ENCODE measurements at regions not wholly inside any gene's neighbourhood (a gene's known extent, or its start where the extent isn't known, plus 50 kb on each side); places are given as distances from the start of the nearest gene placed in this dataset.

DNA sequence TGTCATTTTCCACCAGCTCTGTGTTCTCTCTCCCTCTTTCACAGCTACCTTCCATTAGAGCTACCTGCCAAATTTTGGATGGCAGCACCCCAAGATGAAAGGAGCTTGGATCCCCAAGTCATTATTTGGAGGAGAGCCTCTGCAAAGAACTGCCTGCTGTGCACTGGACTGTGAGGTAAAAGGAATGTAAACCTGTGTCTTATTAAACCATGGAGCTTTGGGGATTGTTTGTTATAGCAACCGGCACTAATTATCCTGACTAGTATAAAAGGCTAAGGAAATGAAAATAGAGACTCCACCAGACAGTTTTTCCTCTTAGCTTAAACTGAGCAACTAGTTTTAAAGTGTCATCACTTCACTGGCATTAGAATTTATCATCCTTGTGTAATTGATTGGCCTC, 191.6 kb upstream of the DTNBP1 start:
- H3K36me3 ChIP-seq = no peaks in the 10 kb centered on the region
- no peak for TF ChIP-seq POLR2A (IDR thresholded peaks at IDR 0.05)
- no peak overlapping the region for H3K27ac ChIP-seq
- no peaks in the 10 kb centered on the region for H3K27me3 ChIP-seq
- intact Hi-C loops (cut with DNase I; ENCODE audit: low total_unique reads) = no loop called here
- no peaks in the 10 kb centered on the region for H3K9me3 ChIP-seq
- DNase-seq = no peak
- no peak overlapping the region for H3K4me3 ChIP-seq
- H3K4me1 ChIP-seq = no peaks in the 10 kb centered on the region

DNA sequence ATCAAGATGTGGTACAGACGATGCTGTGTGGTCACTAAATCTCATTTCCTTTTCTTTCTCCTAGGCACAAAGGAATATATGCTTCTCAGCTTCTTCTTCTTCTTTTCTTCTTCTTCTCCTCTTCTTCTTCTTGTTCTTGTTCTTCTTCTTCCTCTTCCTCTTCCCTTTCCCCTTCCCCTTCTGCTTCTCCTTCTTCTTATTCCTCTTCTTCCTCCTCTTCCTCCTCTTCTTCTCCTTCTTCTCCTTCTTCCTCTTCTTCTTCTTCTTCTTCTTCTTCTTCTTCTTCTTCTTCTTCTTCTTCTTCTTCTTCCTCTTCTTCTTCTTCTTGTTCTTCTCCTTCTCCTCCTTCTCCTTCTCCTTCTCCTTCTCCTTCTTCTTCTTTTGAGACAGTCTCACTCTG, 190.4 kb upstream of the DTNBP1 start:
- Histone ChIP-seq H3K36me3 (no peaks in the 10 kb centered on the region), H3K4me1 (no peaks in the 10 kb centered on the region), H3K27ac (no peak overlapping the region), H3K4me3 (no peak overlapping the region), H3K9me3 (no peaks in the 10 kb centered on the region), H3K27me3 (no peaks in the 10 kb centered on the region)
- no peak for TF ChIP-seq POLR2A (IDR thresholded peaks at IDR 0.05)
- TF ChIP-seq, protein P1, sequence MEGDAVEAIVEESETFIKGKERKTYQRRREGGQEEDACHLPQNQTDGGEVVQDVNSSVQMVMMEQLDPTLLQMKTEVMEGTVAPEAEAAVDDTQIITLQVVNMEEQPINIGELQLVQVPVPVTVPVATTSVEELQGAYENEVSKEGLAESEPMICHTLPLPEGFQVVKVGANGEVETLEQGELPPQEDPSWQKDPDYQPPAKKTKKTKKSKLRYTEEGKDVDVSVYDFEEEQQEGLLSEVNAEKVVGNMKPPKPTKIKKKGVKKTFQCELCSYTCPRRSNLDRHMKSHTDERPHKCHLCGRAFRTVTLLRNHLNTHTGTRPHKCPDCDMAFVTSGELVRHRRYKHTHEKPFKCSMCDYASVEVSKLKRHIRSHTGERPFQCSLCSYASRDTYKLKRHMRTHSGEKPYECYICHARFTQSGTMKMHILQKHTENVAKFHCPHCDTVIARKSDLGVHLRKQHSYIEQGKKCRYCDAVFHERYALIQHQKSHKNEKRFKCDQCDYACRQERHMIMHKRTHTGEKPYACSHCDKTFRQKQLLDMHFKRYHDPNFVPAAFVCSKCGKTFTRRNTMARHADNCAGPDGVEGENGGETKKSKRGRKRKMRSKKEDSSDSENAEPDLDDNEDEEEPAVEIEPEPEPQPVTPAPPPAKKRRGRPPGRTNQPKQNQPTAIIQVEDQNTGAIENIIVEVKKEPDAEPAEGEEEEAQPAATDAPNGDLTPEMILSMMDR (IDR thresholded peaks at IDR 0.05) = no peak
- intact Hi-C loops (cut with DNase I; ENCODE audit: low total_unique reads) = no loop called here
- no peak for DNase-seq

DNA sequence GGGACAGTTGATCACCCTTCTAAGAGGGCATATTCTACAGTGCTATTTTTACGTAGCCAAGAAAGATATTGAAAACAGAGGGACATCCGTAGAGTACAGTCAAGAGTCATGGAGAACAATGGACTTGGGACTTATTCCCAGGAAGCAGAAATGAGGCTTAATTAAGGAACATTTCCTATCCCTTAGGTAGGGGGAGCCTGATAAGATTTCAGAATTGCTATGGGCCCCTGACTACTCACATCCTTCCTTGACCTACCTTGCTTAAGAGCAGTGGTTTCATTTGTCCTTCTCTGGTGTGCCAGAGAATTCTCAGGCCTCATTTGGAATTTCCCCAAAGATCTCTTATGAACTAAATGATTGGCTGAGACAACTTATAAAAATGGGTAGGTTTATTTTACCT, 189.5 kb upstream of the DTNBP1 start:
- Histone ChIP-seq H3K27ac (no peak overlapping the region), H3K4me1 (no peaks in the 10 kb centered on the region), H3K36me3 (no peaks in the 10 kb centered on the region), H3K4me3 (no peak overlapping the region), H3K9me3 (no peaks in the 10 kb centered on the region), H3K27me3 (no peaks in the 10 kb centered on the region)
- DNase-seq = no peak
- no peak for TF ChIP-seq POLR2A (IDR thresholded peaks at IDR 0.05)
- TF ChIP-seq, protein P1 (IDR thresholded peaks at IDR 0.05) = no peak
- intact Hi-C loops (cut with DNase I; ENCODE audit: low total_unique reads) = no loop called here

DNA sequence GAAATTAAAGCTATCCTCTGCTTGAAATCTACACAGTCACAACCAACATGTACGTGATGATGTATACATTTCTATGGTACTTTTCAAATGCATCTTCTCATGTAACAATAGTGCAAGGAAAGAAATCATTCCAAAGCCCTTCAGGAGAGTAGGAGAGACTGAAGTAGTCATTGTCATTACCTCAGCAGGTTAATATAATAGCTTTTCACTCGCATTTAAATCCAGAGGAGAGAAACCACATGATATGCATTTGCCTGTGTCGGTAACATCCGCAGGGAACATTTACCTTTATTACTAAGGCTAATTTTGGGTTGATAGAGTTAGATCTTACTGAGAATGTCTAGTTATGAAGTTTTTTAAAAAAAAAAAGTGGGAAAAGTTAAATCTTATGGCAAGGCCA, 186.6 kb upstream of the DTNBP1 start:
- intact Hi-C loops (cut with DNase I; ENCODE audit: low total_unique reads) = no loop called here

DNA sequence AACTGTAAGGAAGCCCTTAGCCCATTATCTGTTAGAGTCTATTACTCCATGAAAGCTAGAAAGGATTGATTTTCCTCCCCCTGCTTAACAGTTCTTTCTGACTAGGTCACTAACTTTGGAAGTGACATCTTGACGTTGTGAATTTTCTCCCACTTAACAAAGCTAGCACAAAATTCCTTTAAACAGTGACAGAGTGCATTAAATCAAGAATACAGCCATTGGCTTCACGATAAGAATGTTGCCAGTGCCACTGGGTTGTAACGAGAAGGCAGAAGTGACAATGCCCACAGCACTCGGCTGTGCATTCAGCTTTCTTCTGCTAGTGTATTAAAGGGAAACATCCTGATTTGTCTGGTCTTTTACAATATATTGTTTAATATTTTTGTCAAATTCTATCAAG, 182.7 kb upstream of the DTNBP1 start:
- no peak overlapping the region for H3K4me3 ChIP-seq
- H3K9me3 ChIP-seq = no peaks in the 10 kb centered on the region
- no peaks in the 10 kb centered on the region for H3K36me3 ChIP-seq
- H3K4me1 ChIP-seq = no peaks in the 10 kb centered on the region
- TF ChIP-seq, protein P1 (IDR thresholded peaks at IDR 0.05) = no peak
- no peak for TF ChIP-seq POLR2A (IDR thresholded peaks at IDR 0.05)
- intact Hi-C loops (cut with DNase I; ENCODE audit: low total_unique reads) = no loop called here
- DNase-seq = no peak
- no peaks in the 10 kb centered on the region for H3K27me3 ChIP-seq
- H3K27ac ChIP-seq = no peak overlapping the region

More for the DNA sequence above, 186.6 kb upstream of the DTNBP1 start:
- H3K4me3 ChIP-seq = no peak overlapping the region
- H3K9me3 ChIP-seq = no peaks in the 10 kb centered on the region
- H3K4me1 ChIP-seq = no peaks in the 10 kb centered on the region
- TF ChIP-seq, protein P1 (IDR thresholded peaks at IDR 0.05) = no peak
- TF ChIP-seq POLR2A (IDR thresholded peaks at IDR 0.05) = no peak
- no peaks in the 10 kb centered on the region for H3K27me3 ChIP-seq
- no peaks in the 10 kb centered on the region for H3K36me3 ChIP-seq
- no peak overlapping the region for H3K27ac ChIP-seq
- no peak for DNase-seq

DNA sequence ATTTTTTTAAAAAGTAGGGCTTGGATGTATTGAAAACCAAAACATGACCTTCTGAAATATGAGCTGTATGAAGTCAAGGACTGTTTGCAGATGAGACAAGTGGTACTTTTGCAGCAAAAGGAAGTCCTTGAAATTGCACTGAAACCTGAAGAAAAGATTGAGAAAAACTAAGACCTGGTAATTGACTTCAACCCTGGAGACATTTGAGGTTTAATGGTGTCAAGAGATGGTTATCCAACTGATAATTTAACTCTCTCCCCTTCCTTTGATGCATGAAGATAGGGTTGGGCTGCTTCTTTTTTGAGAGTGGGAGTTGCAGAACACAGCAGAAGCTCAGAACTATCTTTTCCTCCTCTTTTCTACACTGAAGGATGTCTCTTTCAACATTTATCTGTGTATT, 180.9 kb upstream of the DTNBP1 start:
- Histone ChIP-seq H3K4me3 (no peak overlapping the region), H3K4me1 (no peaks in the 10 kb centered on the region), H3K9me3 (no peaks in the 10 kb centered on the region), H3K27ac (no peak overlapping the region), H3K27me3 (no peaks in the 10 kb centered on the region), H3K36me3 (no peaks in the 10 kb centered on the region)
- no peak for TF ChIP-seq POLR2A (IDR thresholded peaks at IDR 0.05)
- TF ChIP-seq, protein P1 (IDR thresholded peaks at IDR 0.05) = no peak
- no peak for DNase-seq
- intact Hi-C loops (cut with DNase I; ENCODE audit: low total_unique reads) = no loop called here

All from uterus (tissue), 3 donors.